ENCODE measurements at regions not wholly inside any gene's neighbourhood (a gene's known extent, or its start where the extent isn't known, plus 50 kb on each side); places are given as distances from the start of the nearest gene placed in this dataset.

DNA sequence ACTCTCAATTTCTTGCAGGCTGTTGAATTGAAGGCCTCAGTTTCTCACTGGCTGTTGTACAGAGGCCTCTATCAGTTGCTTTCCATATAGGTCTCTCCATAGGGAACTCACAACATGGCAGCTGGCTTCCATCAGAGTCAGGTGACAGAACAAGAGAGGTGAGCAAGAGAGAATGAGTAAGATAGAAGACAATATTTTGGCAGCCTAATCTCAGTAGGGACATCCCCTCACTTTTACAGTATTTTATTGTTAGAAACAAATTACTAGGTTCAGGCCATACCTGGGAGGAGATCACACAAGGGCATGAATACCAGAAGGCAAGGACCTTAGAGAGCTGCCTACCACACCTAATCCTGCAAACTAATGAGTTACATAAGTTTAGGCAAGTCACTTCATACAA lies 162.8 kb downstream of the ATP6V1G3 start:
- peaks cover 7% of the 10 kb centered on the region; the same call in 1 of the 2 replicates for H3K9me3 ChIP-seq (ENCODE audit: low read length)
- H3K36me3 ChIP-seq (replicated peaks in 1 of 2; ENCODE audit: control insufficient read depth in 1 of 2, insufficient read depth in 2 of 2, low read length in 2 of 2): no peaks in the 10 kb centered on the region
- H3K4me1 ChIP-seq (ENCODE audit: insufficient read depth, low read length): no peaks in the 10 kb centered on the region
- no TSS peak for BruUV-seq (replicated peaks)
- CTCF ChIA-PET (ENCODE audit: low intra/inter-chr PET ratio, low total read pairs): no interaction called here
- in situ Hi-C loops (cut with HindIII; ENCODE audit: extremely low pct_ligation_motif_present, low pct_unique_long_range_greater_than_20kb): no loop called here
- POLR2A ChIA-PET: no interaction called here
- no peaks in the 10 kb centered on the region for H4K20me1 ChIP-seq (ENCODE audit: insufficient read depth, low read length)
- DNase-seq (ENCODE audit: low spot score): no peak
- H3K4me3 ChIP-seq (replicated peaks in 1 of 3; ENCODE audit: insufficient read depth in 1 of 3, low read depth in 2 of 3, low read length in 3 of 3): no peak overlapping the region
- H2AFZ ChIP-seq (ENCODE audit: low read length): no peak overlapping the region
- FAIRE-seq: no peak
- H3K27ac ChIP-seq (ENCODE audit: extremely low read length, insufficient read depth, low read length): no peak overlapping the region
- H3K9ac ChIP-seq (ENCODE audit: insufficient read depth, low read depth, low read length): no peak overlapping the region
- no peak overlapping the region for H3K4me2 ChIP-seq (ENCODE audit: low read depth, low read length)
- intact Hi-C loops (cut with micrococcal nuclease; ENCODE audit: unreplicated experiment): no loop called here
- TF ChIP-seq ZNF496 (CRISPR knock-in tag; IDR thresholded peaks at IDR 0.05; ENCODE audit: insufficient replicate concordance): no peak
- TF ChIP-seq PHF8 (CRISPR knock-in tag; IDR thresholded peaks at IDR 0.05): no peak
- no peak for TF ChIP-seq KLF15 (CRISPR knock-in tag; IDR thresholded peaks at IDR 0.05; ENCODE audit: borderline replicate concordance)
- TF ChIP-seq TCF7 (IDR thresholded peaks at IDR 0.05; ENCODE audit: low read depth): no peak
- TF ChIP-seq, protein P1, sequence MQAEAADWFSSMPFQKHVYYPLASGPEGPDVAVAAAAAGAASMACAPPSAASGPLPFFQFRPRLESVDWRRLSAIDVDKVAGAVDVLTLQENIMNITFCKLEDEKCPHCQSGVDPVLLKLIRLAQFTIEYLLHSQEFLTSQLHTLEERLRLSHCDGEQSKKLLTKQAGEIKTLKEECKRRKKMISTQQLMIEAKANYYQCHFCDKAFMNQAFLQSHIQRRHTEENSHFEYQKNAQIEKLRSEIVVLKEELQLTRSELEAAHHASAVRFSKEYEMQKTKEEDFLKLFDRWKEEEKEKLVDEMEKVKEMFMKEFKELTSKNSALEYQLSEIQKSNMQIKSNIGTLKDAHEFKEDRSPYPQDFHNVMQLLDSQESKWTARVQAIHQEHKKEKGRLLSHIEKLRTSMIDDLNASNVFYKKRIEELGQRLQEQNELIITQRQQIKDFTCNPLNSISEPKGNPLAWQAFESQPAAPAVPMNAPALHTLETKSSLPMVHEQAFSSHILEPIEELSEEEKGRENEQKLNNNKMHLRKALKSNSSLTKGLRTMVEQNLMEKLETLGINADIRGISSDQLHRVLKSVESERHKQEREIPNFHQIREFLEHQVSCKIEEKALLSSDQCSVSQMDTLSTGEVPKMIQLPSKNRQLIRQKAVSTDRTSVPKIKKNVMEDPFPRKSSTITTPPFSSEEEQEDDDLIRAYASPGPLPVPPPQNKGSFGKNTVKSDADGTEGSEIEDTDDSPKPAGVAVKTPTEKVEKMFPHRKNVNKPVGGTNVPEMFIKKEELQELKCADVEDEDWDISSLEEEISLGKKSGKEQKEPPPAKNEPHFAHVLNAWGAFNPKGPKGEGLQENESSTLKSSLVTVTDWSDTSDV (CRISPR knock-in tag; IDR thresholded peaks at IDR 0.05): no peak
- TF ChIP-seq TMF1 (CRISPR knock-in tag; IDR thresholded peaks at IDR 0.05; ENCODE audit: low read depth): no peak
- TF ChIP-seq, protein P2, sequence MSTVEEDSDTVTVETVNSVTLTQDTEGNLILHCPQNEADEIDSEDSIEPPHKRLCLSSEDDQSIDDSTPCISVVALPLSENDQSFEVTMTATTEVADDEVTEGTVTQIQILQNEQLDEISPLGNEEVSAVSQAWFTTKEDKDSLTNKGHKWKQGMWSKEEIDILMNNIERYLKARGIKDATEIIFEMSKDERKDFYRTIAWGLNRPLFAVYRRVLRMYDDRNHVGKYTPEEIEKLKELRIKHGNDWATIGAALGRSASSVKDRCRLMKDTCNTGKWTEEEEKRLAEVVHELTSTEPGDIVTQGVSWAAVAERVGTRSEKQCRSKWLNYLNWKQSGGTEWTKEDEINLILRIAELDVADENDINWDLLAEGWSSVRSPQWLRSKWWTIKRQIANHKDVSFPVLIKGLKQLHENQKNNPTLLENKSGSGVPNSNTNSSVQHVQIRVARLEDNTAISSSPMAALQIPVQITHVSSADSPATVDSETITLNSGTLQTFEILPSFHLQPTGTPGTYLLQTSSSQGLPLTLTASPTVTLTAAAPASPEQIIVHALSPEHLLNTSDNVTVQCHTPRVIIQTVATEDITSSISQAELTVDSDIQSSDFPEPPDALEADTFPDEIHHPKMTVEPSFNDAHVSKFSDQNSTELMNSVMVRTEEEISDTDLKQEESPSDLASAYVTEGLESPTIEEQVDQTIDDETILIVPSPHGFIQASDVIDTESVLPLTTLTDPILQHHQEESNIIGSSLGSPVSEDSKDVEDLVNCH (CRISPR knock-in tag; IDR thresholded peaks at IDR 0.05): no peak
- no peak for TF ChIP-seq FOXK1 (CRISPR knock-in tag; IDR thresholded peaks at IDR 0.05; ENCODE audit: borderline replicate concordance, low read depth)
- TF ChIP-seq KDM5A (IDR thresholded peaks at IDR 0.05; ENCODE audit: borderline replicate concordance, low read length): no peak
- ATAC-seq: no peak
- H3K79me2 ChIP-seq (ENCODE audit: insufficient read depth, low read length): no peaks in the 10 kb centered on the region
- H3K27me3 ChIP-seq (ENCODE audit: control insufficient read depth in 1 of 2, insufficient read depth in 2 of 2, low read length in 2 of 2): no peaks in the 10 kb centered on the region

Measured in HepG2 (cell line).